Esophagus muscularis mucosa (tissue), 4 donors: ENCODE measurements at regions not wholly inside any gene's neighbourhood (a gene's known extent, or its start where the extent isn't known, plus 50 kb on each side); places are given as distances from the start of the nearest gene placed in this dataset.

ENCODE experiments used
- DNase-seq: peaks from one replicate; pipeline ENCODE4 v3.0.0-alpha.2; 2017; ENCODE audit errors: extremely low spot score
- H3K27ac ChIP-seq, 4 donors: fragments of 200-600 bp; sonication (generic); replicated peaks in 1 of 4; 1 replicate in 3 of 4; 2 replicates in 1 of 4; pipeline ENCODE4 v1.5.1; 2016 to 2019; ENCODE audit warnings: mild to moderate bottlenecking in 1 of 4
- H3K27me3 ChIP-seq, 4 donors: fragments of 200-600 bp; sonication (generic); one replicate each; pipeline versions ENCODE4 v1.5.1 to v1.6.0; 2016 to 2019
- H3K36me3 ChIP-seq, 4 donors: fragments of 200-600 bp; sonication (generic); one replicate each; pipeline ENCODE4 v1.5.1; 2016 to 2019
- H3K4me1 ChIP-seq, 4 donors: fragments of 200-600 bp; sonication (generic); one replicate each; pipeline ENCODE4 v1.5.1; 2016 to 2019
- H3K4me3 ChIP-seq, 4 donors: fragments of 200-600 bp; sonication (generic); 1 replicate in 2 of 4; 2 replicates in 2 of 4; pipeline ENCODE4 v1.5.1; 2016 to 2019; ENCODE audit warnings: mild to moderate bottlenecking in 4 of 4, moderate library complexity in 1 of 4
- H3K9me3 ChIP-seq, 4 donors: fragments of 200-600 bp; sonication (generic); 1 replicate in 3 of 4; 2 replicates in 1 of 4; pipeline ENCODE4 v1.5.1; 2016 to 2019
- CTCF ChIP-seq, 3 experiments: fragments of 200-600 bp in 2 of 3; fragments of 450-650 bp in 1 of 3; sonication (generic) in 2 of 3; IDR thresholded peaks; one replicate each; pipeline ENCODE4 v1.5.1; 2017 to 2019; ENCODE audit warnings: antibody characterized with exemption in 3 of 3, mild to moderate bottlenecking in 2 of 3, moderate library complexity in 1 of 3
- EP300 ChIP-seq: sonication (generic); formaldehyde crosslinking; IDR thresholded peaks from one replicate; pipeline ENCODE4 v1.6.1; 2017; ENCODE audit warnings: antibody characterized with exemption
- POLR2A ChIP-seq: fragments of 450-650 bp; IDR thresholded peaks from one replicate; pipeline ENCODE4 v1.6.1; 2017; ENCODE audit warnings: antibody characterized with exemption, moderate library complexity, mild to moderate bottlenecking, low read depth
- POLR2AphosphoS5 ChIP-seq, 2 donors: sonication (generic); formaldehyde crosslinking; IDR thresholded peaks; one replicate each; pipeline ENCODE4 v1.6.1; 2017; ENCODE audit warnings: antibody characterized with exemption in 2 of 2
- WGBS: methylation state at CpG from one replicate; pipeline ENCODE4 v1.1.5; 2018; 5-methylcytosine and 5-hydroxymethylcytosine counted together
- intact Hi-C: fragments of 100-400 bp; cut with DNase I; formaldehyde crosslinking; loops from one replicate; pipeline ENCODE4 v1.15.1; 2023

DNA sequence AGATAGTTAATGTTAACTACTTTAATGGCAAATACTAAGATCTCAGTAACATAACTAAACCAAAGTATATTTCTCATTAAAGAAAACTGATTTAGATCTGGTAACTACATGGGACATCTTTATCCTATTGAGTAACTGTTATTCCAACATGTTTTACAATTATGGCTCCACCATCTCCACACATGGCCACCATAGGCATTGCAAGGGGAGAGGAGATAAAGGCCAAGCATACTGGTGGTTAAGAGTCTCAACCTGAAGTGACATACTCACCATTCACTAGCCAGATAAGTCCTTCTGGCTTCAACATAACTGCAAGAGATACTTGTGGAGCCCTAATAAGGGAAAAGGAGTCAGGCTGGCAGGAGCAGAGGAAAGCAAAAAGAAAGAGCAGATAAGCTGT lies 1586.4 kb upstream of the SPRY2 start:
- Histone ChIP-seq H3K4me3 (no peak overlapping the region), H3K27me3 (no peaks in the 10 kb centered on the region), H3K36me3 (no peaks in the 10 kb centered on the region), H3K4me1 (no peaks in the 10 kb centered on the region), H3K27ac (no peak overlapping the region), H3K9me3 (no peaks in the 10 kb centered on the region)
- no peak for DNase-seq
- intact Hi-C loops, result no loop called here
- TF ChIP-seq POLR2AphosphoS5 (IDR thresholded peaks at IDR 0.05) (no peak), CTCF (IDR thresholded peaks at IDR 0.05) (no peak), EP300 (no peak), POLR2A (no peak)

DNA sequence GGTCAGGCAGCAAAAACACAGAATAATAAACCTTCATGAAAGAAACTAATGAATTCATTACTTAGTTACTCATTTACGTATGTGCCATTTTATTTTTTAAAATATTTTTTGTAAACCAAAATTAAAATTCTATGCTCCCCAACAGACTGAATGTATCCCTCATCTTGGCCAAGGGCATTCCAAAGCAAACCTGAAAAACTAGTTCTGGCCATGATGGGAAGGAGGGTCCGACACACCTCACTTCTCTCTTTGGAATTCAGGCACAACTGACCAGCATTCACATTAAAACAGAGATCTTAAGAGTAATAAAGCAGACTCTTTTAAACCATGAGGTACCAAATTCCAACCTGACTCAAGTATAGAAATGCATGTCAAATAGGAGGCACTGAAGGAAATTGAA lies 1576.9 kb upstream of the SPRY2 start:
- Histone ChIP-seq H3K4me3 (no peak overlapping the region), H3K27ac (no peak overlapping the region)
- no peak for TF ChIP-seq EP300
- no peak for TF ChIP-seq CTCF (IDR thresholded peaks at IDR 0.05)
- no peak for TF ChIP-seq POLR2AphosphoS5 (IDR thresholded peaks at IDR 0.05)
- no peak for TF ChIP-seq POLR2A

GRCh38 chr13:81916461-81916860 lies 1575.5 kb upstream of the SPRY2 start:
- no peaks in the 10 kb centered on the region for H3K9me3 ChIP-seq
- no peaks in the 10 kb centered on the region for H3K4me1 ChIP-seq
- intact Hi-C loops, result no loop called here
- no peak overlapping the region for H3K4me3 ChIP-seq
- no peaks in the 10 kb centered on the region for H3K36me3 ChIP-seq
- no peak for DNase-seq
- no peaks in the 10 kb centered on the region for H3K27me3 ChIP-seq
- no peak overlapping the region for H3K27ac ChIP-seq
- no peak for TF ChIP-seq EP300

More for the DNA sequence above, 1576.9 kb upstream of the SPRY2 start:
- 95% methylated on average over 2 of the region's 2 CpGs for WGBS
- Histone ChIP-seq H3K36me3 (no peaks in the 10 kb centered on the region), H3K4me1 (no peaks in the 10 kb centered on the region), H3K27me3 (no peaks in the 10 kb centered on the region), H3K9me3 (no peaks in the 10 kb centered on the region)
- intact Hi-C loops, result no loop called here
- no peak for DNase-seq

DNA sequence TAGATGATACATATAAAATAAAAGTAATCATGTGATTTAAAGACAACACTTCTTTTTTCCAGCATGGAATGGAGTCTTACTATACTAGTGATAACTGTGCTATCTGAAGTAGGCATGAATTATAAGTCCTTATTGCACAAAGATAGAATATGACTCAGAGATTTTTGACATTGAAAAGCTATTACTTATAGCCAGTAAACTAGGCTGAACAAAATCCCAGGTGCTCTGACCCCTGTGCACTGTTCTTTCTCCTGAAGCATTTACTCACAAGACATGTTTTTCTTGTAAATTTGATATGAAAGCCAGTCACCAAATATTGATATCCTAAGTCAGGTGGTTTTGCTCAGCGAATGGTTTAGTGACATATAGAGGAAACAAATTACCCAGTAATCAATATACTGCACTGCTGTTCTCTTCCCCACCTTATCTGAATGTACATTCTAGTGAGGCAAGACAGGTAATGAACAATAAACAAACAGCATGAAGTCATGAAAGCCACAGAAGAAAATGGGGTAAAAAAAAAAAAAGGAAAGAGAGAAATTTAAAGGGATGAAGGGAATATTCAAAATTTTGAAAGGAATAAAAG lies 1567.0 kb upstream of the SPRY2 start:
- WGBS, result 85% methylated on average over 1 of the region's 1 CpG
- no peaks in the 10 kb centered on the region for H3K9me3 ChIP-seq
- TF ChIP-seq POLR2AphosphoS5 (IDR thresholded peaks at IDR 0.05) (no peak), POLR2A (no peak), CTCF (IDR thresholded peaks at IDR 0.05) (no peak), EP300 (no peak)
- no peaks in the 10 kb centered on the region for H3K4me1 ChIP-seq
- no peaks in the 10 kb centered on the region for H3K36me3 ChIP-seq
- no peak overlapping the region for H3K27ac ChIP-seq
- no peak overlapping the region for H3K4me3 ChIP-seq
- no peaks in the 10 kb centered on the region for H3K27me3 ChIP-seq
- DNase-seq, result no peak
- intact Hi-C loops, result no loop called here

GRCh38 chr13:81888855-81889254 lies 1547.9 kb upstream of the SPRY2 start:
- Histone ChIP-seq H3K4me1 (no peaks in the 10 kb centered on the region), H3K36me3 (no peaks in the 10 kb centered on the region), H3K27ac (no peak overlapping the region), H3K9me3 (peaks cover 0 to 30% (median 10%) of the 10 kb centered on the region in 4 donors), H3K27me3 (no peaks in the 10 kb centered on the region), H3K4me3 (no peak overlapping the region)
- no peak for DNase-seq
- TF ChIP-seq EP300 (no peak), POLR2A (no peak), POLR2AphosphoS5 (IDR thresholded peaks at IDR 0.05) (no peak), CTCF (IDR thresholded peaks at IDR 0.05) (no peak)
- WGBS, result 93% methylated on average over 1 of the region's 2 CpGs
- intact Hi-C loops, result no loop called here
